ENCODE measurements at regions not wholly inside any gene's neighbourhood (a gene's known extent, or its start where the extent isn't known, plus 50 kb on each side); places are given as distances from the start of the nearest gene placed in this dataset.

- peak; percentile 48 to 83 (median 72) for DNase-seq (ENCODE audit: low read depth in 2 of 3, low spot score in 2 of 3)
These were observed 172.8 kb upstream of the ZNF267 start for GRCh38 chr16:31700530-31701388.

DNA sequence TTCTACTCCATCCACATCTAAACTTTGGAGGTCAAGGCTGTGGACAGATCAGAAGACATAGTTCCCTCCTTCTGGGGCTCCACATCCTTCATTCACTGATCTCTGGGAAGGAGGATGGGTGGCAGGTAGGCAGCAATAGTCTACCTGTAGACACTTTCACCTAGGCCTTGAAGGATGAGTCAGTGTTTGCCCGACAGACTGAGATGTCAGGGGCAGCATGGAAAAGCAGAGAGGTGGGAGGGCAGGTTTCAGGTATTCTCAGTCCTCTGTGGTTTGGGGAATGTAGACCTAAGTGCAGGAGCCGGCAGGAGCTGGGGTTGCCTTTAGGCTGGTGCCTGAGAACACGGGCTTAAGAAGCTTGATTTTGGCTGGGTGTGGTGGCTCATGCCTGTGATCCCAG lies 171.9 kb upstream of the ZNF267 start:
- no peak for DNase-seq (ENCODE audit: low read depth in 2 of 3, low spot score in 2 of 3)

GRCh38 chr16:31702796-31703195 lies 170.8 kb upstream of the ZNF267 start:
- DNase-seq (ENCODE audit: low read depth in 2 of 3, low spot score in 2 of 3) = no peak

GRCh38 chr16:31703526-31704128 lies 170.0 kb upstream of the ZNF267 start:
- no peak for DNase-seq (ENCODE audit: low read depth in 2 of 3, low spot score in 2 of 3)

DNA sequence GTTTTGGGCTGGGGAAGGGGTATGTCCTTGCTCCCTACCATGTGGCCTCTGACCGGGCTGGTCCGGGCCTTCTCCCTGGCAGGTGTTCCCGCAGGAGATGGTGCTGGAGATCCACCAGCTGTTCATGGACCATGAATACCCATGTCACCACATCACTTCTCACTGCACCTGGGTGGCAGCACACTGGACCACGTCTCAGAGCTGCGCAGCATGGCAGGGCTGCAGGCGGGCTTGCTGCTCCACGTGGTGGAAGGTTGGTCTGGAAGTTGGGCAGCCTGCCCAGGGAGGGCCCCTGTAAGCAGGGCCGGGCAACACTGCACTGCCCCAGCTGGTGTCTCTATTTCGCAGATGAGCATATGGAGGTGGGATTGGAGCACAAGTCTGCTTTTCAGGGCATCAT lies 169.5 kb upstream of the ZNF267 start:
- DNase-seq (ENCODE audit: low read depth in 2 of 3, low spot score in 2 of 3) = no peak

DNA sequence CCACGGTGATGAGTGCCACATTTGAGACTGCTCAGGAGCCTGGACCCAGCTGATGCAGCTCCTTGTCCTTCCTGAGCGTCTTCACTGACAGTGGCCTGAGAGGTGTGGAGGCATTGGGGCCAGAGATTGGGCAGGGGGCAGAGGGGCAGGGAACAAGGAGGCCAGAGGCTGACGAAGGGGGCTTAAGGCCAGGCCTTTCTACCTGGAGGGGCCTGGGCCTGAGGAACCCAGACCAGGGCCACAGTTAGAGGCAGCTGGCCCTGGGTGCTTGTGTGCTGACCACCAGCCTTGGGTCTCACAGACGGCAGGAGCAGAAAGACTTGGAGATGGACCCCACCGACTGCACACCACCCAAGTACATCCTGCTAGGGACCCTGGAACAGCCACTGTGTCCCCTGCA lies 168.2 kb upstream of the ZNF267 start:
- no peak for DNase-seq (ENCODE audit: low read depth in 2 of 3, low spot score in 2 of 3)

- DNase-seq (ENCODE audit: low read depth in 2 of 3, low spot score in 2 of 3) = no peak
These were observed 167.3 kb upstream of the ZNF267 start for GRCh38 chr16:31706318-31706717.

DNA sequence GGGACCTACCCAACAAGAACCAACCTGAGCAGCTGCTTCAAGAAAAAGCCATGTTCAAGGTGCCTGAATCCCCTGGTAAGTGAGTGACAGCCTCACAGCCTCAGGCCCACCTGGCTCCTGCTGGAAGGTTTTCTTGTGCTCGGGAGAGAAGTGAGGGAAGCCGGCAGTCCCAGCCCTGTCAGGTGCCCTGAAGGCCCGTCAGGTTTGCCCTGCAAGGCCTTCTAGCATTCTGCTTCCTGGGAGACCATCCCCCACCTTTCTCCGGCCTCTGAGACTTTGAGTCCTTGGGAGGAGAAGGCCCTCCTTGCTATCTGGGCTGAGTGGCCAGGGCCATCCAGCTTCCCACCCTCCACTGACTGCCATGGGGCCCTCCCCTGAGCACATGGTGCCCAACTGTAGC lies 166.7 kb upstream of the ZNF267 start:
- no peak for DNase-seq (ENCODE audit: low read depth in 2 of 3, low spot score in 2 of 3)

- DNase-seq (ENCODE audit: low read depth in 2 of 3, low spot score in 2 of 3) = no peak
These were observed 165.8 kb upstream of the ZNF267 start for GRCh38 chr16:31707743-31708335.

DNA sequence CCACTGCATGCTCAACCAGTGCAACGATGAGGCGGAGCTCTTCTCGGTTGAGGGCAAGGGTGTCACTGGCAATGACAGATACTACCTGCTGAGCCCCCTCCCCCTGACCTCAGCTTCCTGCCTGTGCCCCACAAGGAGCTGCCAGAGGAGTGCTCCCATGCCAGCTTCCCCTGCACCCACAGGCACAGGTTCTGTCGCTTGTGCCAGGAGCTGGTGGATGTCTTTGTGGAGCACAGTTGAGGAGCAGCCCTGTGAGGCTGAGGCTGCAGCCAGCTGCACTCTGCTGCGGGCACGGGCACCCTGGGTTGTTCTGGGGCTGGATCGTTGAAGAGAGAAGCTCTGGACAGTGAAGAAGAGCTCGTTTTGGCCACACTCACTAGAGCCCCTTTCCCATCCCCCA lies 165.3 kb upstream of the ZNF267 start:
- no peak for DNase-seq (ENCODE audit: low read depth in 2 of 3, low spot score in 2 of 3)

DNA sequence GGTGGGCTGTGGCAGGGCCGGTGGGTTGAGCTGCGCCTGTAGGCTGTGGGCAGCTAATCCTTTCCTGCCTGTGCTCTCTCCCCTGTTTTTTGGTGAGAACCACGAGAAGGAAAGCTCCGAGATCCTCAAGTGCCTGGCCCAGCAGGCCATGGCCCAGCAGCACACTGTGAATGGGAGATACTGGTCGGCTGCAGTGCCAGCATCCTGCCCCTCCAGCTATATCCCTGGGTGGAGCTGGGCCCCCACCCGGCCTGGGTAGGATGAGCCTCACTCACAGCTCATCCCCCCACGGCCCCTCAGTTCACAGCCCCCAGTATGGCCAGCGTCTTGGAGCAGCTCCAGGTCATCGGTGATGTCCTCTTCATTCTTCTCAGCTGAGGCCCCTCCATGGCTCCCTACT lies 164.4 kb upstream of the ZNF267 start:
- no peak for DNase-seq (ENCODE audit: low read depth in 2 of 3, low spot score in 2 of 3)

DNA sequence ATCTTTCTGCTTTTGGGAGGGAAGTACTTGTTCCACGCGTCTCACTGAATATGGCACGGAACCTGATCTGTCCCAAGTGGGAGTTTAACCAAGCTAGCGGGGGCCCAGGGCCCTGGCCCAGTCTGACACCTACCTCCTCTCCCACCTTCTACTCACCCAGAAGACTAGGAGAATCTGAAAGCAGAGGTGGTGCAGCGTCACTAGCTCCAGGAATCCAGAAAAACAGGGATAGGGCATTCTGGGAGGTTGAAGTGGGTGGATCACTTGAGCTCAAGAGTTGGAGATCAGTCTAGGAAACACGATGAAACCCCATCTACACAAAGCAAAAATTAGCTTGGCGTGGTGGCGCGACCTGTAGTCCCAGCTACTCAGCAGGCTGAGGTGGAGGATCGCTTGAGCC lies 163.5 kb upstream of the ZNF267 start:
- no peak for DNase-seq (ENCODE audit: low read depth in 2 of 3, low spot score in 2 of 3)

GRCh38 chr16:31710880-31711279 lies 162.7 kb upstream of the ZNF267 start:
- DNase-seq (ENCODE audit: low read depth in 2 of 3, low spot score in 2 of 3) = no peak

GRCh38 chr16:31711344-31711845 lies 162.2 kb upstream of the ZNF267 start:
- DNase-seq (ENCODE audit: low read depth in 2 of 3, low spot score in 2 of 3) = no peak

DNA sequence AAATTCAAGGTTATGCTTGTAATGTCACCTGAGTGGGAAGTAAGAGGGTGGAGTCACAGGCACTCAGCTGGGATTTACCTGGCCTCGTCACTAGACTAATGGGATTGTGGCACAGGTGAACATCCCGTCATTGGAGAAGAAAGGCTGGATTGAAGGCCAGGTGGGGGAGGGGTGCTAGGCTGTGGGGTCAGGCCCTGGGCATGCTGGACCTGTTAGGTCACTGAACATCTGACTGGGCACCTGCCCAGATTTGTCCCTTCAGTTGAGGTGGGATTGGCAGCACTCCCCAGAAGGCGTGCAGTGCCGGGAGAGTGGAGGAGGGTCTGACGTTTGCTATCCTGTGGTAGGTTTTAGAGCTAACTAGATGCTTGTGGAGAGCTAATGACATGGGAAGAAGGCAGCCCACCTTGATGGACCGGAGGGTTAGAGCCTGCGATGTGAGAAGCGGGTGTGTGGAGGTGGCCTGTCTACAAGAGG lies 161.5 kb upstream of the ZNF267 start:
- no peak for DNase-seq (ENCODE audit: low read depth in 2 of 3, low spot score in 2 of 3)

DNA sequence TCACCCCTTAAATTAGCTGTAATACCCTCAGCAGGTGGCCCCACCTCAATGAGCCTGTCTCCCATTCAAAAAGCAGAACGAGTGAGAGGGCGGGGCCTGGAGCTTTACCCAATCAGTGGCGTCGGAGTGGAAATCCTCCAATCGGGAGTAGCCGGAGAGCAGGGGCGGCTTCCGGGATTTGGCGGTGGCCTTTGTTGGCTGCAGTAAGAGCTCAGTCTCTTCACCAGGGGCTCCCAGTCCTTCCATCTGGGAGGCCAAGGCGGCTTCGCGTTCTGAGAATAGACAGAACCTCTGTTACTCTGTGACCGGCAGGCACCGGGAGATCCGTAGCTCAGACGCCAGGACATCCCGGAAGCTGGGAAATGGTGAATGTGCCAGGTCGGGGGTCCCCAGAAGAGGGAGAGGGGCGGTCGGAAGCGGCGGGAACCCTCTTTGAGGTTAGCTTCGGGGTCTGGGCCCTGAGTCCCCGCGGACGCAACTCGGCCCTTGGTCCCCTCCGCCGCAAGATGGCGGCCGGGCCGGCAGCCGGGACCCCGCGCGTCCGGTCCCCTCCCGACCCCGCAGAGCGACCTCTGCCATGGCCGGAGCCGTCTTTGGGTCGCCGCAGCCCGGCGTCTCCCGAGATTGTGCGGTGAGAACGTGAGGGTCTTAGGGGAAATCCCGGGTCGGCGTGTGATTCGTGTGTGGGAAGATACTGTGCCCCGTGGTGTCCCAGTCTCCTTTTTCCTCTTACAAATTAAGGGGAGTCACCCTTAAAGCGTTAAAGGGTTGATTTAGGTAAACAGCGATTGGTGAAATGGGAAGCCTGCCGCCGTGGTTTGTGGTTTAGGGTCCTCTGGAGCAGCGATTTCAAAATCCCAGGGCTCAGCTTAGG lies 160.3 kb upstream of the ZNF267 start:
- DNase-seq (ENCODE audit: low read depth in 2 of 3, low spot score in 2 of 3) = peak; percentile 63 to 98 (median 93)

- no peak for DNase-seq (ENCODE audit: low read depth in 2 of 3, low spot score in 2 of 3)
These were observed 159.4 kb upstream of the ZNF267 start for GRCh38 chr16:31713945-31714902.

- no peak for DNase-seq (ENCODE audit: low read depth in 2 of 3, low spot score in 2 of 3)
These were observed 158.6 kb upstream of the ZNF267 start for GRCh38 chr16:31714903-31715504.

GRCh38 chr16:31715915-31716314 lies 157.7 kb upstream of the ZNF267 start:
- no peak for DNase-seq (ENCODE audit: low read depth in 2 of 3, low spot score in 2 of 3)

All from hematopoietic multipotent progenitor cell (in vitro differentiated cells).